Mucosa of rectum (tissue), 2 donors: ENCODE measurements at regions not wholly inside any gene's neighbourhood (a gene's known extent, or its start where the extent isn't known, plus 50 kb on each side); places are given as distances from the start of the nearest gene placed in this dataset.
"Not testable (repeated sequence)": the region's sequence is repeated elsewhere in the genome, so short reads cannot be mapped to it uniquely, and the experiment has no call there.

Experiments used
- H3K27ac ChIP-seq, 2 donors: one replicate each; pipeline ENCODE4 v1.7.0; 2013; ENCODE audit warnings: inconsistent platforms in 2 of 2, low read depth in 2 of 2, low read length in 2 of 2
- H3K27me3 ChIP-seq, 2 donors: one replicate each; pipeline ENCODE4 v1.7.0; 2013; ENCODE audit warnings: low read length in 2 of 2; ENCODE audit not compliant: control insufficient read depth in 2 of 2, insufficient read depth in 2 of 2
- H3K36me3 ChIP-seq, 2 donors: one replicate each; pipeline ENCODE4 v1.7.0; 2013; ENCODE audit warnings: low read length in 2 of 2; ENCODE audit not compliant: control insufficient read depth in 2 of 2, insufficient read depth in 2 of 2
- H3K4me1 ChIP-seq, 2 donors: one replicate each; pipeline ENCODE4 v1.7.0; 2013; ENCODE audit warnings: low read length in 2 of 2, mild to moderate bottlenecking in 1 of 2; ENCODE audit not compliant: control insufficient read depth in 2 of 2, insufficient read depth in 2 of 2
- H3K4me3 ChIP-seq, 2 donors: one replicate each; pipeline ENCODE4 v1.7.0; 2013; ENCODE audit warnings: low read length in 2 of 2
- H3K9ac ChIP-seq, 2 donors: one replicate each; pipeline ENCODE4 v1.7.0; 2013; ENCODE audit warnings: low read length in 2 of 2, low read depth in 1 of 2, mild to moderate bottlenecking in 1 of 2
- H3K9me3 ChIP-seq, 2 donors: one replicate each; pipeline ENCODE4 v1.7.0; 2013; ENCODE audit warnings: low read length in 2 of 2; ENCODE audit not compliant: control insufficient read depth in 2 of 2
- donor health status: healthy.
- donor health status: Normal muscosa, but diverticular disease.

GRCh38 chr7:24117903-24118499, 166.0 kb upstream of the NPY start:
- H3K36me3 ChIP-seq, H3K9ac ChIP-seq, H3K27me3 ChIP-seq, H3K27ac ChIP-seq, H3K4me3 ChIP-seq, H3K9me3 ChIP-seq, H3K4me1 ChIP-seq: not testable (repeated sequence)

GRCh38 chr7:24119852-24120251, 164.1 kb upstream of the NPY start:
- Histone ChIP-seq H3K27ac (no peak overlapping the region), H3K9ac (no peak overlapping the region), H3K9me3 (no peaks in the 10 kb centered on the region), H3K4me1 (peaks cover 0 to 4% of the 10 kb centered on the region in 2 donors), H3K27me3 (no peaks in the 10 kb centered on the region), H3K4me3 (no peak overlapping the region), H3K36me3 (no peaks in the 10 kb centered on the region)

GRCh38 chr7:24123076-24123475, 160.9 kb upstream of the NPY start:
- Histone ChIP-seq H3K27me3 (no peaks in the 10 kb centered on the region), H3K9ac (no peak overlapping the region), H3K27ac (no peak overlapping the region), H3K4me1 (no peaks in the 10 kb centered on the region), H3K9me3 (no peaks in the 10 kb centered on the region), H3K4me3 (no peak overlapping the region), H3K36me3 (no peaks in the 10 kb centered on the region)

GRCh38 chr7:24125765-24126164, 158.2 kb upstream of the NPY start:
- Histone ChIP-seq H3K27me3 (no peaks in the 10 kb centered on the region), H3K9ac (no peak overlapping the region), H3K27ac (no peak overlapping the region), H3K36me3 (no peaks in the 10 kb centered on the region), H3K4me1 (no peaks in the 10 kb centered on the region), H3K4me3 (no peak overlapping the region), H3K9me3 (no peaks in the 10 kb centered on the region)

GRCh38 chr7:24127930-24128329, 156.1 kb upstream of the NPY start:
- Histone ChIP-seq H3K4me1 (no peaks in the 10 kb centered on the region), H3K9ac (no peak overlapping the region), H3K9me3 (no peaks in the 10 kb centered on the region), H3K27me3 (no peaks in the 10 kb centered on the region), H3K4me3 (no peak overlapping the region), H3K27ac (no peak overlapping the region), H3K36me3 (no peaks in the 10 kb centered on the region)

GRCh38 chr7:24129597-24129996, 154.4 kb upstream of the NPY start:
- Histone ChIP-seq H3K36me3 (no peaks in the 10 kb centered on the region), H3K9ac (no peak overlapping the region), H3K4me3 (no peak overlapping the region), H3K27me3 (no peaks in the 10 kb centered on the region), H3K4me1 (no peaks in the 10 kb centered on the region), H3K27ac (no peak overlapping the region), H3K9me3 (no peaks in the 10 kb centered on the region)

- no peak overlapping the region for H3K4me3 ChIP-seq
- no peak overlapping the region for H3K9ac ChIP-seq
- H3K9me3 ChIP-seq: no peaks in the 10 kb centered on the region
- H3K27me3 ChIP-seq: no peaks in the 10 kb centered on the region
- no peaks in the 10 kb centered on the region for H3K4me1 ChIP-seq
- no peaks in the 10 kb centered on the region for H3K36me3 ChIP-seq
- H3K27ac ChIP-seq: no peak overlapping the region
Measured at GRCh38 chr7:24130631-24131030, 153.4 kb upstream of the NPY start.

GRCh38 chr7:24133691-24134090, 150.3 kb upstream of the NPY start:
- no peak overlapping the region for H3K27ac ChIP-seq
- no peaks in the 10 kb centered on the region for H3K4me1 ChIP-seq
- H3K36me3 ChIP-seq: no peaks in the 10 kb centered on the region
- H3K9me3 ChIP-seq: no peaks in the 10 kb centered on the region
- no peaks in the 10 kb centered on the region for H3K27me3 ChIP-seq
- H3K4me3 ChIP-seq: no peak overlapping the region
- no peak overlapping the region for H3K9ac ChIP-seq

- Histone ChIP-seq H3K36me3 (no peaks in the 10 kb centered on the region), H3K9ac (no peak overlapping the region), H3K4me1 (no peaks in the 10 kb centered on the region)
Measured at GRCh38 chr7:24134535-24134934, 149.5 kb upstream of the NPY start.

GRCh38 chr7:24135003-24135817, 148.8 kb upstream of the NPY start:
- Histone ChIP-seq H3K36me3 (no peaks in the 10 kb centered on the region), H3K4me1 (peaks cover 0 to 3% of the 10 kb centered on the region in 2 donors), H3K9ac (no peak overlapping the region), H3K27me3 (no peaks in the 10 kb centered on the region), H3K27ac (no peak overlapping the region), H3K9me3 (no peaks in the 10 kb centered on the region), H3K4me3 (no peak overlapping the region)

More at GRCh38 chr7:24134535-24134934, 149.5 kb upstream of the NPY start:
- H3K27ac ChIP-seq: no peak overlapping the region
- H3K27me3 ChIP-seq: no peaks in the 10 kb centered on the region
- H3K4me3 ChIP-seq: no peak overlapping the region
- H3K9me3 ChIP-seq: no peaks in the 10 kb centered on the region
